ENCODE measurements at regions not wholly inside any gene's neighbourhood (a gene's known extent, or its start where the extent isn't known, plus 50 kb on each side); places are given as distances from the start of the nearest gene placed in this dataset.

DNA sequence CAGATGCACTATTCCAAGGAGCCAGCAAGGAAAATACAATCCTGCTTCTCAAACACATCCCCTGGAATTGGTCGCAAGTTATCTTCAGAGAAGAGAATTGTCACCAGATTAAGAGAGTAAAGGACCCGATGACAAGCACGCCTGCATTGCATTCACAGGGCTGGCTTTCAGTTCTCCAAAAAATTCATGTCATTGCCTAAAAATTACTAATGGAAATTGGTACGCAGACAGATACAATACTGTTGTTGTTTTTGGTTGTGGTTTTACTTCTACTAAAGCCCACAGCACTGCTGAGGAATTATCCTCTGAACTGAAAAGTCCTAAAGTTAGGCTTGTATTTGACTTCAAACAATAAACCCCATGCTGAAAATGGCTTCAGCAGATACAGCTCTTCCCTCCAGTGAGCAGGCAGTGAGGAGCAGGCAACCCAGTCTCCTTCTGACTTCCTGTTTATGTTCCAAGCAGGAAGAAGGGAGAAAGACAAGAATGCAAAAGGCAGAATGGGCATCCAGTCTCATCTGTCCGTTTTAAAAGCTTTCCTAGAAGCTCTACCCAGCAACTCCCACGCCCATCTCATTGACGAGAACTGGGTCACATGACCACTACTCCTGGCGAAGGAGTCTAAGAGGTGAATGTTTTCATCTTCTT, 80.6 kb upstream of the ZNF366 start (continued):
- TF ChIP-seq, protein P1, sequence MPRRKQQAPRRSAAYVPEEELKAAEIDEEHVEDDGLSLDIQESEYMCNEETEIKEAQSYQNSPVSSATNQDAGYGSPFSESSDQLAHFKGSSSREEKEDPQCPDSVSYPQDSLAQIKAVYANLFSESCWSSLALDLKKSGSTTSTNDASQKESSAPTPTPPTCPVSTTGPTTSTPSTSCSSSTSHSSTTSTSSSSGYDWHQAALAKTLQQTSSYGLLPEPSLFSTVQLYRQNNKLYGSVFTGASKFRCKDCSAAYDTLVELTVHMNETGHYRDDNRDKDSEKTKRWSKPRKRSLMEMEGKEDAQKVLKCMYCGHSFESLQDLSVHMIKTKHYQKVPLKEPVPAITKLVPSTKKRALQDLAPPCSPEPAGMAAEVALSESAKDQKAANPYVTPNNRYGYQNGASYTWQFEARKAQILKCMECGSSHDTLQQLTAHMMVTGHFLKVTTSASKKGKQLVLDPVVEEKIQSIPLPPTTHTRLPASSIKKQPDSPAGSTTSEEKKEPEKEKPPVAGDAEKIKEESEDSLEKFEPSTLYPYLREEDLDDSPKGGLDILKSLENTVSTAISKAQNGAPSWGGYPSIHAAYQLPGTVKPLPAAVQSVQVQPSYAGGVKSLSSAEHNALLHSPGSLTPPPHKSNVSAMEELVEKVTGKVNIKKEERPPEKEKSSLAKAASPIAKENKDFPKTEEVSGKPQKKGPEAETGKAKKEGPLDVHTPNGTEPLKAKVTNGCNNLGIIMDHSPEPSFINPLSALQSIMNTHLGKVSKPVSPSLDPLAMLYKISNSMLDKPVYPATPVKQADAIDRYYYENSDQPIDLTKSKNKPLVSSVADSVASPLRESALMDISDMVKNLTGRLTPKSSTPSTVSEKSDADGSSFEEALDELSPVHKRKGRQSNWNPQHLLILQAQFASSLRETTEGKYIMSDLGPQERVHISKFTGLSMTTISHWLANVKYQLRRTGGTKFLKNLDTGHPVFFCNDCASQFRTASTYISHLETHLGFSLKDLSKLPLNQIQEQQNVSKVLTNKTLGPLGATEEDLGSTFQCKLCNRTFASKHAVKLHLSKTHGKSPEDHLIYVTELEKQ (CRISPR knock-in tag; IDR thresholded peaks at IDR 0.05) = peak; percentile 51; the same call in 1 of the 2 replicates
- no peak for TF ChIP-seq ATF1 (CRISPR knock-in tag; IDR thresholded peaks at IDR 0.05)
- peak; percentile 31; the same call in 1 of the 2 replicates for TF ChIP-seq ATF1 (tag; IDR thresholded peaks at IDR 0.05)
- no peak for TF ChIP-seq HMGN3 (IDR thresholded peaks at IDR 0.05; ENCODE audit: borderline replicate concordance, extremely low read depth, insufficient read length, low read depth, low read length)
- TF ChIP-seq, protein P2, sequence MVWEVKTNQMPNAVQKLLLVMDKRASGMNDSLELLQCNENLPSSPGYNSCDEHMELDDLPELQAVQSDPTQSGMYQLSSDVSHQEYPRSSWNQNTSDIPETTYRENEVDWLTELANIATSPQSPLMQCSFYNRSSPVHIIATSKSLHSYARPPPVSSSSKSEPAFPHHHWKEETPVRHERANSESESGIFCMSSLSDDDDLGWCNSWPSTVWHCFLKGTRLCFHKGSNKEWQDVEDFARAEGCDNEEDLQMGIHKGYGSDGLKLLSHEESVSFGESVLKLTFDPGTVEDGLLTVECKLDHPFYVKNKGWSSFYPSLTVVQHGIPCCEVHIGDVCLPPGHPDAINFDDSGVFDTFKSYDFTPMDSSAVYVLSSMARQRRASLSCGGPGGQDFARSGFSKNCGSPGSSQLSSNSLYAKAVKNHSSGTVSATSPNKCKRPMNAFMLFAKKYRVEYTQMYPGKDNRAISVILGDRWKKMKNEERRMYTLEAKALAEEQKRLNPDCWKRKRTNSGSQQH (CRISPR knock-in tag; IDR thresholded peaks at IDR 0.05) = no peak
- no peak for TF ChIP-seq FOXP1 (CRISPR knock-in tag; IDR thresholded peaks at IDR 0.05)
- no peak for TF ChIP-seq SIN3B (IDR thresholded peaks at IDR 0.05; ENCODE audit: low read depth)
- TF ChIP-seq ATF7 (IDR thresholded peaks at IDR 0.05) = no peak
- no peak for TF ChIP-seq MTA1 (IDR thresholded peaks at IDR 0.05; ENCODE audit: borderline replicate concordance)
- no peak for TF ChIP-seq TBL1XR1 (IDR thresholded peaks at IDR 0.05; ENCODE audit: low read length in 2 of 2)
- no peak for TF ChIP-seq ZNF197 (CRISPR knock-in tag; IDR thresholded peaks at IDR 0.05; ENCODE audit: low read depth)
- TF ChIP-seq, protein P3, sequence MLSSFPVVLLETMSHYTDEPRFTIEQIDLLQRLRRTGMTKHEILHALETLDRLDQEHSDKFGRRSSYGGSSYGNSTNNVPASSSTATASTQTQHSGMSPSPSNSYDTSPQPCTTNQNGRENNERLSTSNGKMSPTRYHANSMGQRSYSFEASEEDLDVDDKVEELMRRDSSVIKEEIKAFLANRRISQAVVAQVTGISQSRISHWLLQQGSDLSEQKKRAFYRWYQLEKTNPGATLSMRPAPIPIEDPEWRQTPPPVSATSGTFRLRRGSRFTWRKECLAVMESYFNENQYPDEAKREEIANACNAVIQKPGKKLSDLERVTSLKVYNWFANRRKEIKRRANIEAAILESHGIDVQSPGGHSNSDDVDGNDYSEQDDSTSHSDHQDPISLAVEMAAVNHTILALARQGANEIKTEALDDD (IDR thresholded peaks at IDR 0.05) = no peak
- TF ChIP-seq ZNF561 (CRISPR knock-in tag; conservative IDR thresholded peaks at IDR 0.05) = no peak
- TF ChIP-seq, protein P4, sequence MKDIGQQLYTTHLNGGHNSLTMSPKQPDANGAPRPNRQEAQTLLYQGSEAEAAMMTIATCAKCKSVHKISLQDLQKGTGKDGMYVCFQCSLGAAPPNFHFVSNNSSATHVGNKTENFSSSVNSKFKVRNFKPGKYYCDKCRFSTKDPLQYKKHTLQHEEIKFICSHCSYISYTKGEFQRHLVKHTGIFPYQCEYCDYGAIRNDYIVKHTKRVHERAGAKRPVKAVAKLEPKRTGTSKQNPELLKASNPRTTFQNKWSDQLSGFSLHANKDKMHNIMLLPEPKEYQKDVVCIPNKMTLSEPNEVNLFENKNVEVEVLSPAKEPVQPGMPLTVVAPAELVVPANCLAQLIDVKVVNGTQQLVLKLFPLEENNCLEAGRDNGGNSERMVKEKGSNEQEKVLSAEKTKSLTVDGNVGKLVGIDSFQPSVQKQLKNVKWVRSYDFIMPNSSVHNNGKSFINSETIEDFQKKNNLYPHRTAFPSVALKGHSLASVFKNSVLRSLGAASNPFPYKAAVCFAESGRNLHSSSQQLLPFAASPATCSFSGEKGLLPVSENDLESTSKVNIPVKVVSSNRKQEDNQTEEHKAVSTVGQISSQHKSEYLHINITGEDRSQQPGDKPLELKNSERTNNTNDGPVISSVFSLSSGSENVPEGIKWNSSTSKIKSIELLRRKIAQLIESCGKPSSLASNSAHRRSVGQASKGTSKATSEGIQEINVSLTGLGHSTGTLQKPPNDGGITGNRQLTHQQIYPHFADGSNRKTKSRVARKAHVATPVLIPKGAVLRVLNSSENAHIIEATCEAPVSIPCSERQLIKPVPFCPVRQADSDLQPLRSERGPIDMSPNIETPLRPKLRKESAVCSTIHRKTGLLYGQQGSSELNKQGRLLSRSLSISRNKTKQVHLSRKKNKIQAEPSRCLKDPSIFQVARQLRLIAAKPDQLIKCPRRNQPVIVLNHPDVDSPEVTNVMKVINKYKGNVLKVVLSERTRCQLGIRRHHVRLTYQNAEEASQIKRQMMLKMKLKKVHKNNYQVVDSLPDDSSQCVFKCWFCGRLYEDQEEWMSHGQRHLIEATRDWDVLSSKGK (CRISPR knock-in tag; IDR thresholded peaks at IDR 0.05) = no peak
- TF ChIP-seq SRF (CRISPR knock-in tag; IDR thresholded peaks at IDR 0.05) = no peak
- TF ChIP-seq, protein P5, sequence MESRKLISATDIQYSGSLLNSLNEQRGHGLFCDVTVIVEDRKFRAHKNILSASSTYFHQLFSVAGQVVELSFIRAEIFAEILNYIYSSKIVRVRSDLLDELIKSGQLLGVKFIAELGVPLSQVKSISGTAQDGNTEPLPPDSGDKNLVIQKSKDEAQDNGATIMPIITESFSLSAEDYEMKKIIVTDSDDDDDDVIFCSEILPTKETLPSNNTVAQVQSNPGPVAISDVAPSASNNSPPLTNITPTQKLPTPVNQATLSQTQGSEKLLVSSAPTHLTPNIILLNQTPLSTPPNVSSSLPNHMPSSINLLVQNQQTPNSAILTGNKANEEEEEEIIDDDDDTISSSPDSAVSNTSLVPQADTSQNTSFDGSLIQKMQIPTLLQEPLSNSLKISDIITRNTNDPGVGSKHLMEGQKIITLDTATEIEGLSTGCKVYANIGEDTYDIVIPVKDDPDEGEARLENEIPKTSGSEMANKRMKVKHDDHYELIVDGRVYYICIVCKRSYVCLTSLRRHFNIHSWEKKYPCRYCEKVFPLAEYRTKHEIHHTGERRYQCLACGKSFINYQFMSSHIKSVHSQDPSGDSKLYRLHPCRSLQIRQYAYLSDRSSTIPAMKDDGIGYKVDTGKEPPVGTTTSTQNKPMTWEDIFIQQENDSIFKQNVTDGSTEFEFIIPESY (CRISPR knock-in tag; IDR thresholded peaks at IDR 0.05) = no peak
